Stimulated activated memory B cell treated with anti-CD40 and anti-IgM and Interleukin-4, amounts not matched to agents 10 μg/mL and 1 μg/mL and 100 μg/mL, for 72 hours (primary cell): ENCODE measurements at regions not wholly inside any gene's neighbourhood (a gene's known extent, or its start where the extent isn't known, plus 50 kb on each side); places are given as distances from the start of the nearest gene placed in this dataset.

Experiments used
- ATAC-seq: fragments of 150-1000 bp; cut with Tn5 transposase; 2 replicates; pipeline ENCODE4 v1.10.0; 2021
- H3K27ac Mint-ChIP-seq: one replicate; pipeline ENCODE4 v1.8.0; 2022; ENCODE audit warnings: mild to moderate bottlenecking, mixed read lengths
- H3K27me3 Mint-ChIP-seq: one replicate; pipeline ENCODE4 v1.8.0; 2022; ENCODE audit warnings: mixed read lengths
- H3K36me3 Mint-ChIP-seq: one replicate; pipeline ENCODE4 v1.8.0; 2022; ENCODE audit warnings: mixed read lengths
- H3K4me1 Mint-ChIP-seq: one replicate; pipeline ENCODE4 v1.8.0; 2022; ENCODE audit warnings: mixed read lengths
- H3K4me3 Mint-ChIP-seq: one replicate; pipeline ENCODE4 v1.8.0; 2022; ENCODE audit warnings: mild to moderate bottlenecking, moderate library complexity, mixed read lengths
- H3K9me3 Mint-ChIP-seq: one replicate; pipeline ENCODE4 v1.8.0; 2022; ENCODE audit warnings: mixed read lengths

- H3K27ac Mint-ChIP-seq, result no peak overlapping the region
- no peak overlapping the region for H3K4me3 Mint-ChIP-seq
- no peak for ATAC-seq
- no peaks in the 10 kb centered on the region for H3K4me1 Mint-ChIP-seq
- no peaks in the 10 kb centered on the region for H3K36me3 Mint-ChIP-seq
- H3K9me3 Mint-ChIP-seq, result peaks cover 3% of the 10 kb centered on the region
- H3K27me3 Mint-ChIP-seq, result no peaks in the 10 kb centered on the region
Observed at GRCh38 chr15:87582169-87582568, 674.4 kb downstream of the NTRK3 start.

- H3K4me1 Mint-ChIP-seq, result no peaks in the 10 kb centered on the region
- H3K36me3 Mint-ChIP-seq, result no peaks in the 10 kb centered on the region
- H3K27ac Mint-ChIP-seq, result no peak overlapping the region
- H3K4me3 Mint-ChIP-seq, result no peak overlapping the region
- no peak for ATAC-seq
- no peaks in the 10 kb centered on the region for H3K27me3 Mint-ChIP-seq
- peaks cover 3% of the 10 kb centered on the region for H3K9me3 Mint-ChIP-seq
Observed at GRCh38 chr15:87579537-87579936, 677.0 kb downstream of the NTRK3 start.

GRCh38 chr15:87578776-87579175 is 677.8 kb downstream of the NTRK3 start:
- Mint-ChIP-seq H3K27ac (no peak overlapping the region), H3K4me1 (no peaks in the 10 kb centered on the region), H3K4me3 (no peak overlapping the region), H3K9me3 (peaks cover 3% of the 10 kb centered on the region), H3K27me3 (no peaks in the 10 kb centered on the region), H3K36me3 (no peaks in the 10 kb centered on the region)
- ATAC-seq, result no peak

GRCh38 chr15:87577336-87577735 is 679.2 kb downstream of the NTRK3 start:
- no peak overlapping the region for H3K27ac Mint-ChIP-seq
- ATAC-seq, result no peak
- H3K36me3 Mint-ChIP-seq, result no peaks in the 10 kb centered on the region
- H3K4me1 Mint-ChIP-seq, result no peaks in the 10 kb centered on the region
- H3K27me3 Mint-ChIP-seq, result no peaks in the 10 kb centered on the region
- H3K9me3 Mint-ChIP-seq, result peaks cover 3% of the 10 kb centered on the region
- no peak overlapping the region for H3K4me3 Mint-ChIP-seq

GRCh38 chr15:87576486-87577176 is 679.9 kb downstream of the NTRK3 start:
- H3K9me3 Mint-ChIP-seq, result peaks cover 3% of the 10 kb centered on the region
- H3K36me3 Mint-ChIP-seq, result no peaks in the 10 kb centered on the region
- H3K4me3 Mint-ChIP-seq, result no peak overlapping the region
- no peak overlapping the region for H3K27ac Mint-ChIP-seq
- H3K27me3 Mint-ChIP-seq, result no peaks in the 10 kb centered on the region
- H3K4me1 Mint-ChIP-seq, result no peaks in the 10 kb centered on the region
- no peak for ATAC-seq

- H3K4me3 Mint-ChIP-seq, result no peak overlapping the region
- H3K9me3 Mint-ChIP-seq, result peaks cover 3% of the 10 kb centered on the region
- ATAC-seq, result no peak
- H3K36me3 Mint-ChIP-seq, result no peaks in the 10 kb centered on the region
- no peaks in the 10 kb centered on the region for H3K4me1 Mint-ChIP-seq
- H3K27me3 Mint-ChIP-seq, result no peaks in the 10 kb centered on the region
- no peak overlapping the region for H3K27ac Mint-ChIP-seq
Observed at GRCh38 chr15:87575896-87576473, 680.6 kb downstream of the NTRK3 start.

- Mint-ChIP-seq H3K27me3 (no peaks in the 10 kb centered on the region), H3K36me3 (no peaks in the 10 kb centered on the region), H3K27ac (no peak overlapping the region), H3K4me1 (peaks cover 10% of the 10 kb centered on the region), H3K4me3 (no peak overlapping the region), H3K9me3 (peaks cover 3% of the 10 kb centered on the region)
- no peak for ATAC-seq
Observed at GRCh38 chr15:87573534-87573933, 683.0 kb downstream of the NTRK3 start.

- no peak for ATAC-seq
- no peak overlapping the region for H3K4me3 Mint-ChIP-seq
- no peaks in the 10 kb centered on the region for H3K27me3 Mint-ChIP-seq
- peaks cover under 1% of the 10 kb centered on the region for H3K9me3 Mint-ChIP-seq
- no peak overlapping the region for H3K27ac Mint-ChIP-seq
- peaks cover 10% of the 10 kb centered on the region for H3K4me1 Mint-ChIP-seq
- no peaks in the 10 kb centered on the region for H3K36me3 Mint-ChIP-seq
Observed at GRCh38 chr15:87573039-87573438, 683.5 kb downstream of the NTRK3 start.

- Mint-ChIP-seq H3K4me3 (no peak overlapping the region), H3K27me3 (no peaks in the 10 kb centered on the region), H3K9me3 (no peaks in the 10 kb centered on the region), H3K4me1 (peaks cover 10% of the 10 kb centered on the region), H3K36me3 (no peaks in the 10 kb centered on the region), H3K27ac (no peak overlapping the region)
- ATAC-seq, result no peak
Observed at GRCh38 chr15:87572381-87572910, 684.1 kb downstream of the NTRK3 start.

- ATAC-seq, result no peak
- no peaks in the 10 kb centered on the region for H3K36me3 Mint-ChIP-seq
- no peaks in the 10 kb centered on the region for H3K27me3 Mint-ChIP-seq
- H3K27ac Mint-ChIP-seq, result no peak overlapping the region
- H3K4me1 Mint-ChIP-seq, result peaks cover 10% of the 10 kb centered on the region
- no peak overlapping the region for H3K4me3 Mint-ChIP-seq
- H3K9me3 Mint-ChIP-seq, result no peaks in the 10 kb centered on the region
Observed at GRCh38 chr15:87570206-87570605, 686.3 kb downstream of the NTRK3 start.

GRCh38 chr15:87569581-87569980 is 687.0 kb downstream of the NTRK3 start:
- no peak for ATAC-seq
- Mint-ChIP-seq H3K27ac (no peak overlapping the region), H3K9me3 (no peaks in the 10 kb centered on the region), H3K27me3 (no peaks in the 10 kb centered on the region), H3K4me3 (no peak overlapping the region), H3K4me1 (peaks cover 10% of the 10 kb centered on the region), H3K36me3 (no peaks in the 10 kb centered on the region)

GRCh38 chr15:87567406-87568030 is 689.0 kb downstream of the NTRK3 start:
- no peaks in the 10 kb centered on the region for H3K36me3 Mint-ChIP-seq

GRCh38 chr15:87566236-87566635 is 690.3 kb downstream of the NTRK3 start:
- Mint-ChIP-seq H3K9me3 (no peaks in the 10 kb centered on the region), H3K4me3 (no peak overlapping the region), H3K27me3 (no peaks in the 10 kb centered on the region), H3K36me3 (no peaks in the 10 kb centered on the region), H3K27ac (no peak overlapping the region), H3K4me1 (peaks cover 10% of the 10 kb centered on the region)
- no peak for ATAC-seq

More at GRCh38 chr15:87567406-87568030, 689.0 kb downstream of the NTRK3 start:
- H3K27me3 Mint-ChIP-seq, result no peaks in the 10 kb centered on the region
- no peak overlapping the region for H3K4me3 Mint-ChIP-seq
- ATAC-seq, result no peak
- H3K4me1 Mint-ChIP-seq, result peaks cover 10% of the 10 kb centered on the region
- no peak overlapping the region for H3K27ac Mint-ChIP-seq
- no peaks in the 10 kb centered on the region for H3K9me3 Mint-ChIP-seq

GRCh38 chr15:87564681-87565080 is 691.9 kb downstream of the NTRK3 start:
- Mint-ChIP-seq H3K27ac (no peak overlapping the region), H3K27me3 (no peaks in the 10 kb centered on the region), H3K9me3 (peaks cover 3% of the 10 kb centered on the region), H3K4me3 (no peak overlapping the region), H3K4me1 (peaks cover 5% of the 10 kb centered on the region), H3K36me3 (no peaks in the 10 kb centered on the region)
- ATAC-seq, result peak; percentile 34

- no peak overlapping the region for H3K4me3 Mint-ChIP-seq
- no peaks in the 10 kb centered on the region for H3K27me3 Mint-ChIP-seq
- H3K9me3 Mint-ChIP-seq, result peaks cover 3% of the 10 kb centered on the region
- no peaks in the 10 kb centered on the region for H3K36me3 Mint-ChIP-seq
- H3K4me1 Mint-ChIP-seq, result no peaks in the 10 kb centered on the region
- no peak for ATAC-seq
- H3K27ac Mint-ChIP-seq, result no peak overlapping the region
Observed at GRCh38 chr15:87563869-87564268, 692.7 kb downstream of the NTRK3 start.

GRCh38 chr15:87562203-87562602 is 694.3 kb downstream of the NTRK3 start:
- ATAC-seq, result no peak
- Mint-ChIP-seq H3K36me3 (no peaks in the 10 kb centered on the region), H3K27me3 (no peaks in the 10 kb centered on the region), H3K27ac (no peak overlapping the region), H3K4me3 (no peak overlapping the region), H3K9me3 (peaks cover 3% of the 10 kb centered on the region), H3K4me1 (no peaks in the 10 kb centered on the region)
